IMR-90 (cell line): ENCODE measurements at regions not wholly inside any gene's neighbourhood (a gene's known extent, or its start where the extent isn't known, plus 50 kb on each side); places are given as distances from the start of the nearest gene placed in this dataset.

Experiments
- ATAC-seq: fragments of 200-7000 bp; cut with Tn5 transposase; 2 replicates; pipeline ENCODE4 v1.9.1; 2020; ENCODE audit warnings: low read depth, mild to moderate bottlenecking, moderate library complexity
- BruUV-seq: library from RNA; stranded (reverse); fragments of 400-500 nt; replicated peaks from 2 replicates; lab custom pipeline; 2021; lab: Mats Ljungman, UMichigan
- CTCF ChIA-PET: fragments of 300-600 bp; formaldehyde crosslinking; extraction: SDS; loops from one replicate; lab custom pipeline; 2021; ENCODE audit warnings: antibody characterized with exemption; lab: Yijun Ruan, JAX
- POLR2A ChIA-PET: fragments of 300-600 bp; sonication (Branson Sonifier 250); formaldehyde crosslinking; loops from one replicate; lab custom pipeline; 2022; ENCODE audit warnings: antibody characterized with exemption; ENCODE audit not compliant: unreplicated experiment; lab: Charles Lee
- DNase-seq: peaks from one replicate; pipeline ENCODE4 v3.0.0; 2013
- H2AFZ ChIP-seq: replicated peaks from 2 replicates; pipeline ENCODE3; 2013; ENCODE audit warnings: low read length, mild to moderate bottlenecking; ENCODE audit not compliant: poor library complexity
- H2AK5ac ChIP-seq: 2 replicates; pipeline ENCODE4 v1.6.1; 2013; ENCODE audit warnings: low read depth, low read length, inconsistent platforms
- H2AK9ac ChIP-seq: replicated peaks from 2 replicates; pipeline ENCODE3; 2013; ENCODE audit warnings: mild to moderate bottlenecking, low read depth, low read length, moderate library complexity; ENCODE audit not compliant: poor library complexity
- H2BK120ac ChIP-seq: 2 replicates; pipeline ENCODE4 v1.6.1; 2013; ENCODE audit warnings: low read depth, low read length, inconsistent platforms
- H2BK15ac ChIP-seq: 3 replicates; pipeline ENCODE4 v1.6.1; 2013; ENCODE audit warnings: low read depth, low read length, inconsistent platforms
- H2BK20ac ChIP-seq: 2 replicates; pipeline ENCODE4 v1.6.1; 2013; ENCODE audit warnings: low read depth, mild to moderate bottlenecking, inconsistent platforms, low read length, moderate library complexity
- H2BK5ac ChIP-seq: 2 replicates; pipeline ENCODE4 v1.6.1; 2013; ENCODE audit warnings: mild to moderate bottlenecking, low read depth, low read length, inconsistent platforms; ENCODE audit not compliant: poor library complexity, severe bottlenecking
- H3K14ac ChIP-seq: replicated peaks from 2 replicates; pipeline ENCODE4 v1.6.1; 2013; ENCODE audit warnings: low read depth, low read length, inconsistent platforms
- H3K18ac ChIP-seq: 2 replicates; pipeline ENCODE4 v1.6.1; 2013; ENCODE audit warnings: low read depth, low read length, control low read depth
- H3K23ac ChIP-seq: 2 replicates; pipeline ENCODE4 v1.6.1; 2013; ENCODE audit warnings: low read depth, low read length, inconsistent platforms
- H3K27ac ChIP-seq: 2 replicates; pipeline ENCODE4 v1.5.1; 2013; ENCODE audit warnings: mild to moderate bottlenecking, control low read depth, low read length; ENCODE audit not compliant: insufficient read depth
- H3K27me3 ChIP-seq: 2 replicates; pipeline ENCODE4 v1.6.1; 2013; ENCODE audit warnings: low read length; ENCODE audit not compliant: control insufficient read depth, insufficient read depth
- H3K36me3 ChIP-seq: 2 replicates; pipeline ENCODE4 v1.6.1; 2013; ENCODE audit warnings: low read length, mixed read lengths; ENCODE audit not compliant: control insufficient read depth, insufficient read depth
- H3K4ac ChIP-seq: 2 replicates; pipeline ENCODE4 v1.6.1; 2013; ENCODE audit warnings: low read depth, low read length, inconsistent platforms
- H3K4me1 ChIP-seq: 2 replicates; pipeline ENCODE4 v1.6.1; 2013; ENCODE audit warnings: low read length, mixed read lengths; ENCODE audit not compliant: control insufficient read depth, insufficient read depth
- H3K4me2 ChIP-seq: 2 replicates; pipeline ENCODE4 v1.6.1; 2013; ENCODE audit warnings: low read depth, mild to moderate bottlenecking, control low read depth, low read length, moderate library complexity
- H3K4me3 ChIP-seq: 2 replicates; pipeline ENCODE4 v1.5.1; 2013; ENCODE audit warnings: low read depth, mild to moderate bottlenecking, control low read depth, low read length, moderate library complexity; ENCODE audit not compliant: insufficient read depth
- H3K56ac ChIP-seq: 2 replicates; pipeline ENCODE4 v1.6.1; 2013; ENCODE audit warnings: low read length, inconsistent platforms; ENCODE audit not compliant: insufficient read depth; ENCODE audit errors: extremely low read depth
- H3K79me1 ChIP-seq, 2 experiments: 2 replicates each; pipeline ENCODE4 v1.6.1; 2013; ENCODE audit warnings: low read length in 2 of 2, inconsistent platforms in 1 of 2, low read depth in 1 of 2
- H3K9ac ChIP-seq: 2 replicates; pipeline ENCODE4 v1.6.1; 2013; ENCODE audit warnings: low read depth, low read length, control low read depth
- H3K9me1 ChIP-seq: 2 replicates; pipeline ENCODE4 v1.6.1; 2013; ENCODE audit warnings: low read length, inconsistent platforms; ENCODE audit not compliant: insufficient read depth
- H3K9me3 ChIP-seq: 2 replicates; pipeline ENCODE4 v1.6.1; 2013; ENCODE audit warnings: low read length; ENCODE audit not compliant: control insufficient read depth, insufficient read depth
- H4K20me1 ChIP-seq: 2 replicates; pipeline ENCODE4 v1.6.1; 2013; ENCODE audit warnings: low read length, inconsistent platforms; ENCODE audit not compliant: insufficient read depth
- H4K5ac ChIP-seq: 2 replicates; pipeline ENCODE4 v1.6.1; 2013; ENCODE audit warnings: mild to moderate bottlenecking, low read depth, low read length, control low read depth
- H4K8ac ChIP-seq, 2 experiments: 2 replicates each; pipeline ENCODE4 v1.6.1; 2013; ENCODE audit warnings: low read depth in 2 of 2, low read length in 2 of 2, control low read depth in 1 of 2, inconsistent platforms in 1 of 2
- H4K91ac ChIP-seq: 2 replicates; pipeline ENCODE4 v1.6.1; 2013; ENCODE audit warnings: low read depth, low read length, inconsistent platforms; ENCODE audit not compliant: insufficient read depth
- BHLHE40 ChIP-seq: fragments of 150-350 bp; IDR thresholded peaks from 2 replicates; pipeline ENCODE4 v1.6.1; 2016; ENCODE audit warnings: mild to moderate bottlenecking, low read depth, low read length
- CEBPB ChIP-seq: IDR thresholded peaks from 2 replicates; pipeline ENCODE4 v1.6.1; 2012; ENCODE audit warnings: low read depth, low read length, improper control_type of control experiment
- CHD1 ChIP-seq: IDR thresholded peaks from 2 replicates; pipeline ENCODE4 v1.6.1; 2012; ENCODE audit warnings: low read depth, low read length, improper control_type of control experiment
- CTCF ChIP-seq: conservative IDR thresholded peaks from 2 replicates; pipeline ENCODE4 v1.5.1; 2012; ENCODE audit warnings: mild to moderate bottlenecking, low read depth, low read length, improper control_type of control experiment
- ELK1 ChIP-seq: fragments of 150-350 bp; IDR thresholded peaks from 2 replicates; pipeline ENCODE4 v1.6.1; 2016; ENCODE audit warnings: low read depth, mild to moderate bottlenecking, low read length, moderate library complexity, borderline replicate concordance
- FOS ChIP-seq: fragments of 150-350 bp; IDR thresholded peaks from 2 replicates; pipeline ENCODE4 v1.6.1; 2016; ENCODE audit warnings: low read depth, low read length
- MAFK ChIP-seq: IDR thresholded peaks from 2 replicates; pipeline ENCODE4 v1.6.1; 2012; ENCODE audit warnings: low read depth, low read length, improper control_type of control experiment
- MAZ ChIP-seq: IDR thresholded peaks from 2 replicates; pipeline ENCODE4 v1.6.1; 2012; ENCODE audit warnings: low read depth, mild to moderate bottlenecking, low read length, improper control_type of control experiment, moderate library complexity, borderline replicate concordance
- MXI1 ChIP-seq: IDR thresholded peaks from 2 replicates; pipeline ENCODE4 v1.6.1; 2012; ENCODE audit warnings: low read depth, mild to moderate bottlenecking, low read length, moderate library complexity, borderline replicate concordance
- NFE2L2 ChIP-seq: fragments of 150-350 bp; IDR thresholded peaks from 2 replicates; pipeline ENCODE4 v1.6.1; 2016; ENCODE audit warnings: low read depth, mild to moderate bottlenecking, low read length
- POLR2A ChIP-seq: IDR thresholded peaks from 2 replicates; pipeline ENCODE4 v1.6.1; 2012; ENCODE audit warnings: mild to moderate bottlenecking, low read depth, low read length
- RAD21 ChIP-seq: IDR thresholded peaks from 2 replicates; pipeline ENCODE4 v1.6.1; 2012; ENCODE audit warnings: low read length, improper control_type of control experiment
- RCOR1 ChIP-seq: IDR thresholded peaks from 2 replicates; pipeline ENCODE4 v1.6.1; 2012; ENCODE audit warnings: mild to moderate bottlenecking, low read length, improper control_type of control experiment; ENCODE audit not compliant: insufficient replicate concordance
- RFX5 ChIP-seq: IDR thresholded peaks from 2 replicates; pipeline ENCODE4 v1.8.0; 2012; ENCODE audit warnings: low read depth, mild to moderate bottlenecking, low read length, moderate library complexity
- SMC3 ChIP-seq: fragments of 150-350 bp; IDR thresholded peaks from 2 replicates; pipeline ENCODE4 v1.6.1; 2016; ENCODE audit warnings: low read depth, mild to moderate bottlenecking, antibody characterized with exemption, low read length, moderate library complexity
- USF2 ChIP-seq: fragments of 150-350 bp; IDR thresholded peaks from 2 replicates; pipeline ENCODE4 v1.6.1; 2017; ENCODE audit warnings: mild to moderate bottlenecking, antibody characterized with exemption, low read length, low read depth
- WGBS, 2 experiments: methylation state at CpG; one replicate each; pipeline versions ENCODE4 v1.1.5 to v1.1.7; 2013; ENCODE audit warnings: missing lambda C conversion rate in 2 of 2; ENCODE audit not compliant: insufficient read length in 1 of 2; ENCODE audit errors: extremely low coverage in 2 of 2; 5-methylcytosine and 5-hydroxymethylcytosine counted together
- dilution Hi-C: fragments of 300-500 bp; cut with HindIII; formaldehyde crosslinking; loops from one replicate; pipeline ENCODE4 v1.14.3; 2018; ENCODE audit warnings: low sequenced_read_pairs; ENCODE audit not compliant: unreplicated experiment
- in situ Hi-C: fragments of 300-500 bp; cut with MboI; formaldehyde crosslinking; loops from 3 replicates; pipeline ENCODE4 v1.14.3; 2019; ENCODE audit warnings: low sequenced_read_pairs, inconsistent platforms, mixed read lengths
- intact Hi-C: fragments of 100-400 bp; cut with micrococcal nuclease; formaldehyde crosslinking; loops from 2 replicates; pipeline ENCODE4 v1.10.0; 2022

- H3K79me1 ChIP-seq = no peaks in the 10 kb centered on the region
- no peak overlapping the region for H4K91ac ChIP-seq
- no peak overlapping the region for H3K18ac ChIP-seq
- H2BK120ac ChIP-seq = no peak overlapping the region
- H4K20me1 ChIP-seq = no peaks in the 10 kb centered on the region
- POLR2A ChIA-PET = no interaction called here
- no peak overlapping the region for H2BK5ac ChIP-seq
- no peaks in the 10 kb centered on the region for H3K4me1 ChIP-seq
- no peak overlapping the region for H3K56ac ChIP-seq
- H3K4ac ChIP-seq = no peak overlapping the region
- H3K23ac ChIP-seq = no peak overlapping the region
- no CpG with 5 or more reads among the region's 1 CpG for WGBS, 2 experiments
- ATAC-seq (no peak), DNase-seq (no peak)
- in situ Hi-C loops = no loop called here
- no peak overlapping the region for H3K14ac ChIP-seq
- H4K5ac ChIP-seq = no peak overlapping the region
- no TSS peak for BruUV-seq
- H3K27me3 ChIP-seq = no peaks in the 10 kb centered on the region; the same call in 1 of the 2 replicates
- no peak overlapping the region for H2AFZ ChIP-seq
- H3K4me2 ChIP-seq = no peak overlapping the region
- TF ChIP-seq FOS = no peak
- TF ChIP-seq RFX5 = no peak
- no peak for TF ChIP-seq CEBPB
- no peak for TF ChIP-seq CTCF
- TF ChIP-seq MAFK = no peak
- TF ChIP-seq MAZ = no peak
- no peak for TF ChIP-seq SMC3
- TF ChIP-seq NFE2L2 = no peak
- TF ChIP-seq BHLHE40 = no peak
- no peak for TF ChIP-seq ELK1
- no peak for TF ChIP-seq MXI1
- TF ChIP-seq RAD21 = no peak
- TF ChIP-seq CHD1 = no peak
- TF ChIP-seq USF2 = no peak
- TF ChIP-seq POLR2A = no peak
- TF ChIP-seq RCOR1 = no peak
- CTCF ChIA-PET = no interaction called here
- intact Hi-C loops = no loop called here
- H2AK5ac ChIP-seq = no peak overlapping the region
- H3K9me3 ChIP-seq = peaks cover 2% of the 10 kb centered on the region; the same call in 1 of the 2 replicates
- no peaks in the 10 kb centered on the region for H3K36me3 ChIP-seq
- H3K4me3 ChIP-seq = no peak overlapping the region
- no peak overlapping the region for H4K8ac ChIP-seq
- no peak overlapping the region for H2AK9ac ChIP-seq
- no peaks in the 10 kb centered on the region for H3K9me1 ChIP-seq
- H2BK20ac ChIP-seq = no peak overlapping the region
- no peak overlapping the region for H3K9ac ChIP-seq
- dilution Hi-C loops = no loop called here
- H2BK15ac ChIP-seq = no peak overlapping the region
- no peak overlapping the region for H3K27ac ChIP-seq
Measured at GRCh38 chr5:159678657-159679392, 237.5 kb upstream of the ADRA1B start.
